ENCODE measurements at regions not wholly inside any gene's neighbourhood (a gene's known extent, or its start where the extent isn't known, plus 50 kb on each side); places are given as distances from the start of the nearest gene placed in this dataset.
A peak's percentile ranks its signal among the peaks of the same experiment; 100 is the strongest.

DNA sequence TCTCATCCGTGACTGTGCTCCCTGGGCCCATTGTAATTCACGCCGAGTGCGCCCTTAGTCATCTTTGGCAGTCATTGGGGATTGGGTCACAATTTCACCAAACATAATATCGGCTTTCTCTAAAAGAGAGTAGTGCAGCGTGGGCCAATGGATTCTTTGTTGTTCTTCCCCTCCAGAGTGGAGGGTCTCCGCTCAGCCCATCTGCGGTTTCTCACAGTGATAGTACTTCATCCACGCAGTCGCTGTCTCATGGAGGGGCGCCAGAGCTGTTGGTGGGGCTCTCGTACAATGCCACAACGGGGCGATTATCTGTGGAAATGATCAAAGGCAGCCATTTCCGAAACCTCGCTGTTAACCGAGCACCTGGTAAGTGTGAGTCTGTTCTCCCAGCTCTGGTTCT lies 321.8 kb downstream of the SNAPC1 start:
- DNase-seq (ENCODE audit: low read depth in 2 of 2) = no peak

DNA sequence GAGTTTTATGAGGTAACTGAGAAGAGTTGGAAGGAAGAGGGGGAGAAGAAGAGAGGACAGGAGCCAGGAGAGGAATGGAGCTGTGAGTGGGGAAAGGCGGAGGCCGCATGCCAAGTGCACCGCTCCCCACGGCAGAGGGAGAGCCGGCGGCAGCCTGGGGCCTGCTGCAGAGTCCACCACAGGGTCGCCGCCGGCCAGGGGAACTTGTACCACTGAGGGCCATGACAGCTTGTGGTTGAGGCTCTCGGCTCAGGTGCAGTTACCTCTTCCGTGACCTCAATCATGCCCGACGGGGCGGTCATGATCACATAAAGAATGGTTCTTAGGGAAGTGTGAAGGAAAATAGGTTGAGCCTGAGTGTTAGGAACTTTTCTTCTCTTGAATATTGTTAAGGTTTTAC lies 325.0 kb downstream of the SNAPC1 start:
- no peak for DNase-seq (ENCODE audit: low read depth in 2 of 2)

DNA sequence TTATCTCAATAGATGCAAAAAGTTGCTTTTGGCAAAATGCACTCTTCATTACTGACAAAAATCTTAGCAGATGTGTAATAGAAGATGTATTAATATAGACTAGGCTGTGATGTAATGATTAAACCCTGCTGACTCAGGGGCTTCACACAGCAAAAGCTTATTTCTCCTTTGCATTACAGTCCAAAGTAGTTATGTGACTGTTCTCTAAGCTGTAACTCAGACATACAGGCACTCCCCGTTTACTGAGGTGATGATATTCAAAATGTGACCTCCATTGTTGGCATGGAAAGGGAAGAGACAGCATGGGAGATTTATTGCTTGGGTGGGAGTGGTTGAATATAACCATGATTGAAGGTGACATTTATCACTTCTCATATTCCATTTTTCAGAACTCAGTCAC lies 331.5 kb downstream of the SNAPC1 start:
- DNase-seq (ENCODE audit: low read depth in 2 of 2) = no peak

DNA sequence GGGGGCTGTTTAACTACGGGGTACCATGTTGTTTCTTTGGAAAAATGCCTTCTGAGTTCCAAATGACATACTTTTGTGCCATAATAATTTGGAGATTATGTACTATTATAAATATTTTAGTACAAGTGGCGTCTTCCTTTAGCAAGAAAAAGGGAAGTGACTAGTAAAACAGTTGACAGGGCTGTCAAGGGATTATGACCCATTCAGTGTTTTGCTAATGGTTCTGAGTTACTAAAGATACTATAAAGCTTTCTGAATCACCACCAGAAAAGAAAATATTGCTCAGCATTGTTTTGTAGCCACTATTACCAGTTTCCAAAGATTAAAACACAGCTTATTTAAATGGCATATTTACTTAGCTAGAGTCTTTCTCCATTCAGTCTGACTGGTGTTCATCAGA lies 334.9 kb downstream of the SNAPC1 start:
- no peak for DNase-seq (ENCODE audit: low read depth in 2 of 2)

DNA sequence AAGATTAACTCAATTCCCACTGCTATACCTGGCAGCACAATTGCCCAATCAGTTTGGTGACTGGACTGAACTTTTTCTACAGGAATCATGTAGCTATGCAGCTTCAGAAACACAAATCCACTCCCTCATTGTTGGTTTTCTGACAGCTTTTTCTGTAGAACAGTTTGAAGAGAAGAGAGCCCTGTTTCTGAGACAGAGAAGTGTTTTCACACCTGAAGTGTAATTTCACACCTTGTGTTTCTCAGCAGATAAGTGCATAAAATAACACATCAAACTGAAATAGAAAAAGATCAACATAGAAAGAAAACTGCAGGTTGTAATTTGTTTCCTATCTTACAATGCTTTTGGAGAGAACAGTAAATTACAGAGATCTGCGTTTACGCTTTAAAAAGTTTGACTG lies 335.6 kb downstream of the SNAPC1 start:
- DNase-seq (ENCODE audit: low read depth in 2 of 2) = no peak

DNA sequence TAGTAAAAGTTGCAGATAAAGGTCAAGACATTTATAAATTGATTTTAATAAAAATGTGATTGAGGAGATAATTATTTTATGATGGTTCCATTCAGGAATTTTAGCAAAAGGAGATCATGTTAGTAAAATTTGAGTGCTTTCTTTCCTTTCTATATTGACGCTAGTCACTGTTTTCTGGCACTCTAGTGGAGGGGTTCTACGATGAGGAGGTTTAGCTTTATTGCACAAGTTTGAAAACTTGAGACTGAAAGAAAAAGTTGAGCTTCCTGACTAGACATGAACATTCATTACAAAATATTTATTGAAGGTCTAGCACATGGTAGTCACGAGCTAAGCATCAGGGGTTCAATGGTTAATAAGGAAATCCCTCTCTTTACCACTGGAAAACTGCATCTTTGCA lies 336.1 kb downstream of the SNAPC1 start:
- DNase-seq (ENCODE audit: low read depth in 2 of 2) = no peak

DNA sequence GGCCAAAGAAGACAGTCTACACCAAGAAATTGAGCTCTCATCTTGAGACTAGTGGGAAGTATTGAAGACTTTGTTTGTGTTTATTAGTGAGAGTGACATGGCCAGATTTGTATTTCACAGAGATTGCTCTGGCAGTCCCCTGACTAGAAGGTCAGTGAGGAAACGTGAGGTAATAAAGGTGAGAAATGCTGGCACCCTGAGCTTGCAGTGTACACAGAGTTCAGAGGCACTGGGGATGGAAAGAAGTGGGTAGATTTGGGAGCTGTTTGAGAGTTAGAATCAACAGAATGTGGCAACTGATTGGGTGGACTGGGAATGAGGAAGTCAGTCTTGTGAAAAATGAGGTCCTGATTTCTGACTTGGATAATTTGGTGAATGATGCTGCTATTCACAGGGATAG lies 336.9 kb downstream of the SNAPC1 start:
- no peak for DNase-seq (ENCODE audit: low read depth in 2 of 2)

DNA sequence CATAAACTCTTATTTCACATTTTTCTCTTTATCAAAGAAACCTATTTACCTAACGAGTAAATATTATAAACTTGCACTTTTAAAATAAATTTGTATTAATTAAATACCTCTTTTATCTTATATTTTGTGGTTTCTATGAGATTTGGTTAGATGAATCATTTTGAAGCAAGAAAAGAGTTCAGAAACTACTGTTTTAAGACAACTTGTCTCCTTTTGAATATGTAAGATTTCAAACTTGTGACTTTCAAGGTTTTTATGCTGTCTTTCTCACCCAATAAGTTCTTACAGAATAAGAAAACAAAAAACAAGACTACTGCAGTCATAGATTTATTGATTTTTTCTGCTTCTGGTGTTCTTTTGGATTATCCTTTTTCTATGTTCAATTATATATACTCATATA lies 339.0 kb downstream of the SNAPC1 start:
- DNase-seq (ENCODE audit: low read depth in 2 of 2) = no peak

DNA sequence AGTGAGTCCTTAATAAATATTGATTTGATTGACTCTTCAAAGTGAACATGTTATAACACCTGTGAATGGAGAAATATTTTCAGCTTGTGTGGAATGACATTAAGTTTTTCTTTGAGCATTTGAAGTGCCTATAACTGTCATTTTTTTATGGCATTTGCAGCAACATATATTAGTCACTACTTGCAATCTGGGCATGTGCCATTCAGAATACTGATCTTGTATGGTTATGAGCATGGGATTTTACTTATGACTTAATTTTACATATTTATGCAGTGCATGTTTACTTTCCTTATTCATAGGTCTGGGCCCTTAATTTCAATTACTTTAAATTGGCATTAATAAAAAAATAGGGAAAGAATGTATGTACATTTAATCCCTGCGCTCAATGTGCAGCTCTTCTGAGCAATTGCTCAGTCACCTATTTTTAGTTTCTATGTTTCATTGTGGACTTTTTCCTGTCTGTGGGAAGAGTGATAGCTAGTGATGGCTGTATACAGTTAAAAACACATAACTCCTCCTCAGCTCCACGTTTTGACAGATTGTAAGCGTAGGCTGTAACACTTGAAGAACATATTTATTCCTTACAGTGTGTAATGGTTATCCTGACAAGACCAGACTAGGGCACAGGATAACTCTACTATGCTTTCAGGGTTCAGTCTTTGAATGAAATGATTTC lies 339.6 kb downstream of the SNAPC1 start:
- DNase-seq (ENCODE audit: low read depth in 2 of 2) = no peak

DNA sequence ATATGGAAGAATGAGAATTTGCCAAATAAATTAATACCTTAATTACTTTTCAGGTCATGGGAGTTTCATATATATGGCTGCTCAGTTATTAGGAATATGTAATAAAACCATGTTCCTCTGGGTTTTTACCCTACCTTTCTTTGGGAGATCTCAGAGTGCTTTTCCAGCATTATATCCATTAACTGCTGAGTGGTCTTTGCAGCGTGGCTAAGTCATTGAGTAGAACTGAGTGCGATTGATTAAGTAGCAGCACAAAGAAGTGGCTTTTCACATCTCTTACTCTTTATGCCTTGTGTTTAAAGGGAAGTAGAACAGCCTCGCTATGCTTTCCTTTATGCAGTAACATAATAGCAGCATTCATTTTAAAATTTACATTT lies 340.1 kb downstream of the SNAPC1 start:
- DNase-seq (ENCODE audit: low read depth in 2 of 2) = no peak

DNA sequence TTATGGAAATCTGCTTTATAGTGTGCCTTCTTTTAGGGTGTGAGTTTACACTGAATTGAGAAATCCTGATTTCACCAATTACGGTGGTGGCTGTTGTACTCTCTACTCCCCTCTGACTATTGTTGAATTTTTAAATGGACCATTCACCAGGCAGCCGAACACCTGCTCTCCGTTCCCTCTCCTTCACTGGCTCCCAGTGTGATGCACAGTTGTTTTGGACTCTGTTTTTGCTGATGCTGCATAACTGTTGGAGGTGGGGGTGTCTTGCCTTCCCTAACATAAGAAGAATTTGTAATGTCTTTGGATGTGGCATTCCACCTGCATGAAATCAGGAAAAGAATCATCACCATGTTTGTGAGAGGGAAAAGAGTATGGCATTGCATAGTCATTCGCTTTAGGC lies 341.2 kb downstream of the SNAPC1 start:
- DNase-seq (ENCODE audit: low read depth in 2 of 2) = no peak

DNA sequence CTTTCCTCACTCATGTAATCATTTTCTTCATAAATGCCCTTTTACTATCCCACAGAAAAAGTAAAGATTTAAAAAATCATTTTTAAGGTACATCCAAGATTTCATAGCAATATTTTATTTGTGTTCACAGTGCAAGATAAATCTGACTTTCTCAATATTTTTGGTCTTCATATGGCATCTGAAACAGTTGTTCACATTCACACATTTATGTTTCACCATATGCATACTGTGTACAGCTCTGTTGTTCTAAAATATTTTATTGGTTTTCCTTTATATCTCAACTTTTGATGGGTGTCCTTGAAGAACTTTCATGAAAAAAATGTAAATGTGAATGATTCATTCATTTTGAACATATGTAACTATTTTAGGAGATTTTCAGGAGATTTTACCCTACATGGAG lies 348.7 kb downstream of the SNAPC1 start:
- DNase-seq (ENCODE audit: low read depth in 2 of 2) = no peak

DNA sequence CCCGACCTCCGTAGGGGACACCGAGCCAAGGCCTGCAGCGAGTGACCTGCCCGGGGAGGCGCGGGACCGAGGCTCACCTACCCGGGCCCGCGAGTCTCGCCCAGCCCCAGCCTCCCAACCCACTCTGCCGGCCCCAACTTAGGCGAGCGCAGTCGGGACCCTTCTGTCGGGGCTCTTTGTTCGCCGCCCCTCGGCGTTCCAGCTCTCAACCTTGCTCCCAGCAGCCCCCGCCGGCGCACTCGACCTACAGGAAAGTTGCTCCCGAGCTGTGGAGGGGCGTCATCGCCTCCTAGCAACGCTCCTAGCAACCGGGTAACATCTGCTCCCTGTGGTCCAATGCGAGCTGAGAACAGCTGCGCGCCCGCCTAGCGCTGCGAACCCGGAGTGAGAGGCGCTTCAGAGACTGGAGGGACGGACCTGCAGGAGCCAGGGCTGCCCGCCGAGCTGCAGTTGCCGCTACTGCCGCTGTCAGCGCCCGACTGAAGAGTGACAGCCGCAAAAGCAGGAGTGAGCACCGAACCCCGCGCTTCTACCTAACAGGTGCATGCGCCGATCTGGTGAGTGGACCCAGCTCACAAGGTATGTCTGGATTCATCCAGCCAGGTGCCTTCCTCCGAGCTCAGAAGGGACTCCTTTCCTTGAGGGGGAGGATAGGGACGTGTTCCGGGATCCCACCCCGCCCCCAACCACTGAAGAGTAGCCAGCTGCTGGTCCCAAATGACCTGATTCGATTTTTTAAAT lies 355.0 kb downstream of the SNAPC1 start:
- DNase-seq (ENCODE audit: low read depth in 2 of 2) = peak in 1 of 2 experiments; percentile 7

DNA sequence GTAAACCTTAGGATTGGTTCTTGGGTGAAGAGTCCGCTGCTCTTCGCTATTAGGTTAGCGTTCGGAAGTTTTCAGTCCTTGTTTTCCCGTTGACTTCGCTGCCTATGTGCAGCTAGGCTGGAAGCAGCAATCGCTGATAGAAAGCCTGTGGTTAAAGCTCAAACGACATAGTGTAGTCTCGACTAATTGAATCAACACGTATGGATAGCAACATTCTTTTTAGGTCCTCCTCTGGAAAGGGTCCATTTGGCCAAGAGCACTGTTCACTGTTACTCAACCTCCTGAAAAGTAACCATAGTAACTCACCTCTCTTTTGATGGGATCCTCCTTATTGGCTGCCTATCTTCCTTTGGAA lies 355.5 kb downstream of the SNAPC1 start:
- no peak for DNase-seq (ENCODE audit: low read depth in 2 of 2)

DNA sequence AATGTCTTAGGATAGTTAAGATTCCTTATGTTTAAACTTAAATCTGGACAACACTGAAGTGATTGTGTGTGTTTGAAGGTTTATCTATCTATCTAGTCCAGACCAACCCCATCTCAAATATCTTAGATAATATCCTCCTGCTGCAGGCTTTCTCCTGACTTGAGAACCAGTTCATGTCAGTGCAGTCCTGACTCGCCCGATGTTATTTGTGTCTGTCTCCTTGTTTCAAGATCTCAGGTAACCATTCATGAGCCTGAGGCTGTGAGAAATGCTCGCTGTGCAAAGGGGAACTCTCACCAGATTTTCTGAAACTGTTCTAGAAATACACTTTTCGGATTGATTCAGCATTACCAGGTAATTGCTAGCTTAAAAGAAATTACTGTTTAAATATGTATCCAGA lies 356.2 kb downstream of the SNAPC1 start:
- no peak for DNase-seq (ENCODE audit: low read depth in 2 of 2)

DNA sequence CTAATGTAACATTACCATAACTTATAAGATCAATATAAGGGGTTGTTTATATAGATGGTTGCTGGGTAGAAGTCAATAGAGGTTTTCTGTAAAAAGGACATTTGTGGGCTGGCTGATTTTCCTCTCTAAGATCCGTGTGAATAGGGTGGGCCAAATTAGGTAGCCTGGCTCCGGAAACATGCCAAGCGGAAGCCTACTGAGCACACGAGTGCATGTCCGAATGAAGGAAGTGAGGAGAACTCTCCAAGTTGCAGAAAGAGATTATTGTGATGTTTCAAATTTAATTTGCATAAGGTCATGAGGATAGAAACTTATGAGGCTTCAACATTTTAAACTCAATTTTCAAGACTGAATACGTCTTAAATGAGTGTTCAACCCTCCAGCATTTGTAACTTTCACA lies 356.7 kb downstream of the SNAPC1 start:
- no peak for DNase-seq (ENCODE audit: low read depth in 2 of 2)

DNA sequence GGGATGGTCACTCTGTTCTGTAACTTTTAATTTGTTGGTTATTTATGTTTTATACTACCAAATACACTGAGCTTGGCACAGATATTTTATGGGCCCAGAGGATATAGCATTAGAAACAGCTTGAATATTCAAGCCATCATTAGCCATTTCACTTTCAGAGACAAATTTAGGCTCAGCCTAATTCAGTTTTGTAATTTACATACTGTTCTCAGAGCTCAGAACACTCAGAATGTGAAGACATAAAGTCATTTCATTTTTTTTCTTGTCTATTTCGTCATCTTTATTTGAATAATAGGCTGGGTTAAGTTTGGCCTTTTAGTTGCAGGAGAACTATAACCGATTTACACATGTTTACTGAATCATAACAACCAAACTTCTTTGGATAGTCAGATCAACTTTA lies 361.7 kb downstream of the SNAPC1 start:
- DNase-seq (ENCODE audit: low read depth in 2 of 2) = no peak

DNA sequence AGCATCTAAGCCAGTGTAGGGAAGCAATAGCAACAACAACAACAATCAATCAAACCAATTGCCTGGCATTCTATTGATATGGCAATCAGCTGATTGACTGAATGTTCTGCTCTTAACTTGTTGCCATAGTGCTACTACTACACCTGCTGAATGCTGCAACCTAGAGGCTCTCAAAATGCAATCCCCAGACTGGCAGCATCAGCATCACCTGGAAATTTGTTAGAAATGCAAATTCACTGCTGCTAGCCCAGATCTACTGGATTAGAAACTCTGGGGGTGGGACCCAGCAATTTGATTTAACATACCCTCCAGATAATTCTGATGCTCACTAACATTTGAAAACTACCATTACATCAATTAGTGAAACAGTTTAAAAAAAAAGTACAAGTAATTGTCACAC lies 363.6 kb downstream of the SNAPC1 start:
- no peak for DNase-seq (ENCODE audit: low read depth in 2 of 2)

DNA sequence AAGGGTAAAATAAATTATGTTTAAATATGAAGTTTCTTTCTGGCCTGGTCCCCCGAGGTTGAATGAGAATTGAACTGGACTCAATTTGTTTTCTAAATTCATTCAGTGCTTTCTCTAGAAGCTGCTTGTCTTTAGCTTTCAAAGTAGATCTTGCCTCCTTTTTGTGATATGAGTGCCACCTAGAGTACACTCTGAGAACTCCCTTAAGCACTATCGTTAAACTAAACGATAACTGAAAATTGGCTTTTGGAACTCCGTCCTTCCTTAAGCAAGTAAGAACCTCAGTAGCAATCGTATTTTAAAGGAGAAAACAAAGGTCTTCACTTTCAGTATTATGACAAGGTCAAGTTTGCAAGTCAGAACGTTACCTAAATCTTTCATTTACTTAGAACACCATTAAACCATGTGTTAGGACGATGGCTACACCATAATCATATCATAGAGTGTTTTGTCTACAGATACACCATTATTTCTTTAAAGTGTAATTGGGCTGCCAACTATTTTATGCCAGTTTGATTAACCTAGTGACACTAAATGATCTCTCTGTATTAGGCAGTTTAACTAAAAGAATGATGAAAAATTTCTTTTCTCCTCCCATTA lies 364.8 kb downstream of the SNAPC1 start:
- DNase-seq (ENCODE audit: low read depth in 2 of 2) = peak; percentile 20 to 25

DNA sequence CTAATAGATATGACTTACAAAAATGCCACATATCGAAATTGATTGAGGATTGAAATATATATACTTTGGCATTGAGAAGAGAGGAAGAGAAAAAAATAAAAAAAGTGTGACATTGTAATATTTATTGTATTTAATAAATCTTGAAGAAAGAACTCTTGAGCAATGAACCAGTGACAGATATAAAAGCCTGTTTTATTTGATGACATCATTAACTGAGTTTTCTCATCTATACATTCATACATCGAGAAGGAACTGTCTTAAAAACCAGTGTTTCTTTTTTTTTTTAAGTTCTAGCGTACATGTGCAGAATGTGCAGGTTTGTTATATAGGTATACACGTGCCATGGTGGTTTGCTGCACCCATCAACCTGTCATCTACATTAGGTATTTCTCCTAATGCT lies 368.2 kb downstream of the SNAPC1 start:
- no peak for DNase-seq (ENCODE audit: low read depth in 2 of 2)

DNA sequence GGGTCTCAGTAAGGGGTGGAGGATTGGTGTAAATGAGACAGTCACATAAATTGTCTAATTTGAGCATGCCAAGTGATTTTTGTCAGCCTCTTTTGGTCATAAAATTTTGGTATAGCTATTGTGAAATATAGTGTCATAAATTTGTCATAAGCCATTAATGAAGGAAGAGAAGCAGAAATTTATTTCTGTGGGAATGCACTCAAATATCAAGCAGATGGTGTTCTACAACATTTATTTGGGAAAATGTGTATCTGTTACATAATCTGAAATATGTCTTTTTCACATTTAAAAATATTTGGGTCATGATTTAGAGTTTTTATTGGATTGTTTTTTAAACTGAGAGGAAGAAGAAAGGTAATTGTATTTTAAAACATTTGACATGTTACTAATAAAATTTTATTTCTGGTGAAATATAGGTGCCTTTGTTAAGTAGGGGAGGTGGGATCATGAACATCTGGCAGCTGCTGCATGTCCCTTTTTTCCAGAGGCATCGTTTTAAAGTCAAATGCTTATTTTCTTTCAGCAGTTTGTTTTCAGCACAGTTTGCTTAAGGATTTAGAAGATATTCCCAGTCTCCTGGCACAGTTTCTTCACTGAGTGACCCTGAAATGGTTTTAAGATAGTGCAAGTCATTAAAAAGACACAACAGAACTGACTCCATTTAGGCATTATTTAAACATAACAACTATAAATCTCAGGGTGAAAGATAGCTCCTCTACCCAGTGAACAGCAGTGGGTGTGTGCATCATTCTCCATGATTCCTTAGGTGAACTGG lies 371.7 kb downstream of the SNAPC1 start:
- no peak for DNase-seq (ENCODE audit: low read depth in 2 of 2)

DNA sequence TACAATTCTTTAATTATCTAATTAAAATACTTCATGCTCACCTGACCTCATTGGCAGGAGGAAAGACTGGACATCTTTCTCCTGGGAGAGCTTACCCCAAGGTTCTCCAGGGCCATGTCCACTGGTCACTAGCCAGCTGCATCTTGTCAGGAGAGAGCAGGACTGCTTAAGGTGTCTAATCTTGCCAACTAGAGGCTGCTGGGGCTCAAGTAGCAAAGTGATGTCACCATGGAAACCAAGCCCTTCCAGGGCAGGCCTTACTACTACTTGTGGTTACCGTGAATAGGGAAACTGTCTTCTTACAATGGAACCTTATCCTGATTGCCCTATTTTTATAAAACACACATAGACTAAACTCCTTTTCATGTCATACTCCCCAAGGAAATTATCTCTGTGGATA lies 376.4 kb downstream of the SNAPC1 start:
- no peak for DNase-seq (ENCODE audit: low read depth in 2 of 2)

DNA sequence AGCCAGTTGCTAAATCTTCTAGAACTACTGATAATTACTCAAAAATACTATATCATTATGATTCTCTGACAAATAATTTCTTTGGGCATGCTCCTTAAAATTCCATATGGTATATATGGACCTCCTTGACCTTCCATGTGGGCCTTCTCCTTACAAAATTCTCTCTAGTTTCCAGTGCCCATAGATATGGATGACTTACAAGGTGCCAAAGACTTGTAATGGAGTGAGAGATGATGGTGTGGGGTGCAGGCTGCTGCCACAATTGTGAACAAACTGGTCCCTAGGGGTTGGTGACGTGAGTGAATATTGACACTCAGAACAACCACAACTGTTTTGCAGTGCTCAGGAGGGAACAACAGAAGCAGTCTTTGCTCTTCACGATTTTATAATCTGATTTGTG lies 378.9 kb downstream of the SNAPC1 start:
- no peak for DNase-seq (ENCODE audit: low read depth in 2 of 2)
